Neural cell (in vitro differentiated cells): ENCODE measurements at regions not wholly inside any gene's neighbourhood (a gene's known extent, or its start where the extent isn't known, plus 50 kb on each side); places are given as distances from the start of the nearest gene placed in this dataset.

Source experiments
- H2AFZ ChIP-seq: fragments of 200-600, 300-800 bp; sonication (generic), shearing (Covaris generic); 2 replicates; pipeline ENCODE4 v1.6.0; 2014; ENCODE audit warnings: low read depth, mild to moderate bottlenecking, antibody characterized with exemption, low read length, moderate library complexity
- H3F3A ChIP-seq: fragments of 200-600 bp; shearing (Covaris generic); 2 replicates; pipeline ENCODE4 v1.6.1; 2016; ENCODE audit warnings: mild to moderate bottlenecking, moderate library complexity, mixed read lengths, antibody characterized with exemption, low read length; ENCODE audit not compliant: insufficient read depth, poor library complexity, severe bottlenecking
- H3K27ac ChIP-seq: fragments of 200-600, 300-800 bp; sonication (generic), shearing (Covaris generic); 2 replicates; pipeline ENCODE4 v1.5.1; 2014; ENCODE audit warnings: mild to moderate bottlenecking, low read length, moderate library complexity
- H3K27me3 ChIP-seq: fragments of 300-800, 200-600 bp; sonication (generic), shearing (Covaris generic); 2 replicates; pipeline ENCODE4 v1.6.0; 2014; ENCODE audit warnings: mild to moderate bottlenecking, low read depth, low read length, moderate library complexity; ENCODE audit not compliant: insufficient read depth
- H3K36me3 ChIP-seq: fragments of 300-800, 200-600 bp; sonication (generic), shearing (Covaris generic); 2 replicates; pipeline ENCODE4 v1.5.1; 2014; ENCODE audit warnings: mild to moderate bottlenecking, antibody characterized with exemption, low read length, moderate library complexity; ENCODE audit not compliant: insufficient read depth
- H3K4me2 ChIP-seq: fragments of 300-800, 200-600 bp; sonication (generic), shearing (Covaris generic); 2 replicates; pipeline ENCODE4 v1.6.0; 2014; ENCODE audit warnings: mild to moderate bottlenecking, low read length
- H3K4me3 ChIP-seq: fragments of 300-800, 200-600 bp; sonication (generic), shearing (Covaris generic); 2 replicates; pipeline ENCODE4 v1.5.1; 2014; ENCODE audit warnings: mild to moderate bottlenecking, low read length, moderate library complexity
- H3K79me2 ChIP-seq: fragments of 200-600 bp; shearing (Covaris generic); replicated peaks from 2 replicates; pipeline ENCODE4 v1.6.0; 2014; ENCODE audit warnings: mild to moderate bottlenecking, low read length, moderate library complexity; ENCODE audit not compliant: insufficient read depth
- H3K9ac ChIP-seq: fragments of 300-800, 200-600 bp; sonication (generic), shearing (Covaris generic); 2 replicates; pipeline ENCODE4 v1.6.1; 2016; ENCODE audit warnings: mild to moderate bottlenecking, low read length, mixed read lengths
- H3K9me2 ChIP-seq: fragments of 200-600 bp; shearing (Covaris generic); 2 replicates; pipeline ENCODE4 v1.6.1; 2016; ENCODE audit warnings: mild to moderate bottlenecking, low read length, mixed read lengths; ENCODE audit not compliant: insufficient read depth
- H3K9me3 ChIP-seq: fragments of 200-600, 300-800 bp; sonication (generic), shearing (Covaris generic); 2 replicates; pipeline ENCODE4 v1.6.1; 2016; ENCODE audit warnings: mild to moderate bottlenecking, mixed run types, low read length, moderate library complexity, mixed read lengths
- H4K20me1 ChIP-seq: fragments of 200-600 bp; shearing (Covaris generic); 2 replicates; pipeline ENCODE4 v1.6.1; 2016; ENCODE audit warnings: mild to moderate bottlenecking, mixed run types; ENCODE audit not compliant: insufficient read depth
- CTCF ChIP-seq: fragments of 450-650 bp; IDR thresholded peaks from 2 replicates; pipeline ENCODE4 v1.5.1; 2014; ENCODE audit warnings: antibody characterized with exemption, mild to moderate bottlenecking, moderate library complexity; ENCODE audit not compliant: poor library complexity, severe bottlenecking
- EP300 ChIP-seq: fragments of 450-650 bp; conservative IDR thresholded peaks from 2 replicates; pipeline ENCODE4 v1.6.1; 2014; ENCODE audit warnings: antibody characterized with exemption, mild to moderate bottlenecking, moderate library complexity; ENCODE audit not compliant: poor library complexity, severe bottlenecking
- EZH2 ChIP-seq: fragments of 200-600, 300-800 bp; shearing (Covaris generic), sonication (generic); IDR thresholded peaks from 2 replicates; pipeline ENCODE4 v1.6.1; 2014; ENCODE audit warnings: antibody characterized with exemption, low read length, borderline replicate concordance, mild to moderate bottlenecking; ENCODE audit not compliant: insufficient read depth, poor library complexity, severe bottlenecking
- MXI1 ChIP-seq: fragments of 450-650 bp; conservative IDR thresholded peaks from 2 replicates; pipeline ENCODE4 v1.6.1; 2014; ENCODE audit warnings: antibody characterized with exemption, mild to moderate bottlenecking; ENCODE audit not compliant: poor library complexity, severe bottlenecking
- POLR2AphosphoS5 ChIP-seq: IDR thresholded peaks from 2 replicates; pipeline ENCODE4 v1.6.1; 2012
- RAD21 ChIP-seq: fragments of 450-650 bp; conservative IDR thresholded peaks from 2 replicates; pipeline ENCODE4 v1.6.1; 2014; ENCODE audit warnings: antibody characterized with exemption, mild to moderate bottlenecking, moderate library complexity
- REST ChIP-seq: IDR thresholded peaks from 2 replicates; pipeline ENCODE4 v1.6.1; 2012; ENCODE audit warnings: borderline replicate concordance
- SMC3 ChIP-seq: fragments of 450-650 bp; conservative IDR thresholded peaks from 2 replicates; pipeline ENCODE4 v1.6.1; 2014; ENCODE audit warnings: antibody characterized with exemption, mild to moderate bottlenecking, moderate library complexity; ENCODE audit not compliant: poor library complexity
- TAF1 ChIP-seq: IDR thresholded peaks from 2 replicates; pipeline ENCODE4 v1.6.1; 2012; ENCODE audit warnings: low read depth

GRCh38 chr13:31912647-31913401 lies 118.8 kb upstream of the FRY start:
- H3K9me2 ChIP-seq: no peaks in the 10 kb centered on the region
- H2AFZ ChIP-seq: no peak overlapping the region
- H3K27me3 ChIP-seq: no peaks in the 10 kb centered on the region
- no peaks in the 10 kb centered on the region for H3K79me2 ChIP-seq
- H3F3A ChIP-seq: no peaks in the 10 kb centered on the region
- H3K27ac ChIP-seq: no peak overlapping the region
- TF ChIP-seq SMC3: no peak
- TF ChIP-seq MXI1: no peak
- TF ChIP-seq TAF1: no peak
- no peak for TF ChIP-seq POLR2AphosphoS5
- no peak for TF ChIP-seq EZH2
- TF ChIP-seq REST: no peak
- TF ChIP-seq CTCF: no peak
- TF ChIP-seq RAD21: no peak
- no peak for TF ChIP-seq EP300
- H3K4me2 ChIP-seq: no peak overlapping the region
- H3K36me3 ChIP-seq: no peaks in the 10 kb centered on the region
- no peak overlapping the region for H3K4me3 ChIP-seq
- no peaks in the 10 kb centered on the region for H4K20me1 ChIP-seq
- no peak overlapping the region for H3K9ac ChIP-seq
- H3K9me3 ChIP-seq: no peaks in the 10 kb centered on the region

GRCh38 chr13:31913459-31913858 lies 118.1 kb upstream of the FRY start:
- Histone ChIP-seq H3K4me3 (no peak overlapping the region), H3K27ac (no peak overlapping the region), H3K9ac (no peak overlapping the region), H3K9me3 (no peaks in the 10 kb centered on the region), H3K4me2 (no peak overlapping the region), H3K9me2 (no peaks in the 10 kb centered on the region), H4K20me1 (no peaks in the 10 kb centered on the region), H3K27me3 (no peaks in the 10 kb centered on the region), H3K36me3 (no peaks in the 10 kb centered on the region), H3K79me2 (no peaks in the 10 kb centered on the region), H3F3A (no peaks in the 10 kb centered on the region), H2AFZ (no peak overlapping the region)
- TF ChIP-seq CTCF (no peak), RAD21 (no peak), REST (no peak), SMC3 (no peak), TAF1 (no peak), MXI1 (no peak), POLR2AphosphoS5 (no peak)
